AG08396 (cell line): ENCODE measurements at regions not wholly inside any gene's neighbourhood (a gene's known extent, or its start where the extent isn't known, plus 50 kb on each side); places are given as distances from the start of the nearest gene placed in this dataset.
"Not testable (repeated sequence)": the region's sequence is repeated elsewhere in the genome, so short reads cannot be mapped to it uniquely, and the experiment has no call there.

ENCODE experiments used
- DNase-seq: peaks from one replicate; pipeline ENCODE4 v3.0.0; 2012; ENCODE audit warnings: low spot score, mixed read lengths

- no peak for DNase-seq
These were observed 125.5 kb upstream of the TRPC4 start for GRCh38 chr13:37995092-37995491.

DNA sequence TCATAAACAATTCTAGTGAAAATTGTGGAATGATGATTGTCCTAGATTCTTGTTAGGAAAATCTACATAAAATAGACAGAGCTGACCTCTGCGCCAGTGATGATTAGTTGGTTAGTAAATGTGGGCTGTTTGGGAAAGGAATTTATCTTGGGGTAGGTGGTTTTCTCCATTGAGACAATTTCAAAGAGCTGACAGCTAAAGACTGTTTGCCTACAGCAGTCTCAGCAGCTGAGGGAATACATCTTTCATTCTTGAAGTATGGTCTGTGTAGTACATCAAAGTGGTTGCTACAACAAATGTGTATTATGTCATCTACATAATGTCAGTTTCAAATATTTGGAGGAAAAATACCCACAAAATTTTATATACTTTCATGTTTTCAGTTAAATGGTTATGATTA lies 117.2 kb upstream of the TRPC4 start:
- DNase-seq = no peak

GRCh38 chr13:37985281-37985680 lies 115.7 kb upstream of the TRPC4 start:
- DNase-seq = no peak

- no peak for DNase-seq
These were observed 114.8 kb upstream of the TRPC4 start for GRCh38 chr13:37984357-37984756.

GRCh38 chr13:37981932-37982331 lies 112.4 kb upstream of the TRPC4 start:
- DNase-seq = no peak

GRCh38 chr13:37978680-37979079 lies 109.1 kb upstream of the TRPC4 start:
- DNase-seq = no peak

DNA sequence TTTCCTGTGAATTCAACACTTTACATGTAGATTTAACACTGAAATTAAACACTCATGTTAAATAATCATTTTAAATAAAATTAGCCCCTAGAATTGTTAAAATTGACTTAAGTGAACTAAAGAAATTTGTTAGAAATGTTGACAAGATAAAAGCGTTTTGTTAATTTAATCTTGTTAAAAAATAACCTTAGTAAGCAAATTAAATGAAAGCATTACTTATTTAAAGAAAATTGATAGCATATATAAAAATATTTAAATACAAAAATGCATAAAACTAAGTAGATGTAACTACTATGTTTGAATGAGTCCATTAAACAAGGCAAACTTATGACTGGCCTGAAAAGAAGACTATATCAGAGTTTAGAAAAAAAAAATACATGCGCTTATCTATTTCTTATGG lies 99.0 kb upstream of the TRPC4 start:
- no peak for DNase-seq

- no peak for DNase-seq
These were observed 96.7 kb upstream of the TRPC4 start for GRCh38 chr13:37966266-37966665.

- no peak for DNase-seq
These were observed 90.9 kb upstream of the TRPC4 start for GRCh38 chr13:37960427-37960826.

DNA sequence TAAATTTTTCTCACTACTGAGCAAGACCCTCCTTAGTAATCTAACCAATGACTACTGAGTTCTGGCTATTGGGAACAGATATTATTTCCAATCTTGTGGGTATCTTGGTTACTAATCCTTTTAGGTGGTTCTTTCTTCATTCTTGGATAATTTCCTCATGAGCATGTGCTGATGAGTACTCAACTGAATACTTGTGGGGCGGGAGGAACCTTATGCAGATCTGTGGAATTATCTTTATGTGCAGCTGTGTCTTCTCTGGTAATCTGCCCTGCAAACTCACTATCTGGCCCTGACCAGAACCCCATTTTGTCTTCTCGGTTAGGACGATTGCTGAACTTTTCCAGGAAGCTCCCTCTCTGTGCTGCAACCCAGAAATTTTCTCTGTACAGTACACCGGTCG lies 89.7 kb upstream of the TRPC4 start:
- DNase-seq = no peak

DNA sequence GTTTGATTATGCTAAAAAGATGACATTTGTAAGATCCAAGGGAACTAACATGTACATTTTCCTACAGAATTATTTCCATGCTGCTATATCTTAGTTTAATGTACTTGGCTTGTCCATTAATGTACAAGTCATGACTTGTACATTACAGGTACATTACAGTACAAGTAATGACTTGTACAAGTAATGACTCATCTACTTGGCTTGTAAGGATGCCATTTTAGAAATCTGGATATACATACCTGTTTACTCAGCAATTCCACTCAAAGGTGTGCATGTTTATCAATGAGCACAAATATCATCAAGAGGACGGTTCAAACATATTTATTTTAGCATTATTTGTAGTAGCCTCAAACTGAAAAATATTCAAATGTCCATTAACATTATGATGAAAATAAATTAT lies 87.0 kb upstream of the TRPC4 start:
- DNase-seq = no peak

GRCh38 chr13:37954597-37954996 lies 85.0 kb upstream of the TRPC4 start:
- DNase-seq = not testable (repeated sequence)

DNA sequence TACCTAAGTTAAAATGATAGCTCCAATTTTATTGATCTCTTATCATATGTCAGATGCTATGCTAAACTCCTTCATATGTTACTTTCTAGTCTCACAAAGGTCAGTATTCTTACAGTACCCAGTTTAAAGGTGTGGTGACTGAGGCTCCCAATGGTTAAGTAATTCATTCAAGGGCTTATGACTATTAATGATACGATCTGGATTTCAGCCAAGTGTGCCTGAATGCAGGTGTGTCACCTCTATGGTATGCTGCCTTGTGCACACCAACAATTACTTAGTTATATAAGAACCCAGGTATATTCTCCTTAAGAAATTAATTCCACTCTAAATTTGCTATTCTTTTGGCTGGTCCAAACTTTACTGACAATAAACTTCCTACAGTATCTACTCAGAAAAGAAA lies 84.6 kb upstream of the TRPC4 start:
- no peak for DNase-seq

DNA sequence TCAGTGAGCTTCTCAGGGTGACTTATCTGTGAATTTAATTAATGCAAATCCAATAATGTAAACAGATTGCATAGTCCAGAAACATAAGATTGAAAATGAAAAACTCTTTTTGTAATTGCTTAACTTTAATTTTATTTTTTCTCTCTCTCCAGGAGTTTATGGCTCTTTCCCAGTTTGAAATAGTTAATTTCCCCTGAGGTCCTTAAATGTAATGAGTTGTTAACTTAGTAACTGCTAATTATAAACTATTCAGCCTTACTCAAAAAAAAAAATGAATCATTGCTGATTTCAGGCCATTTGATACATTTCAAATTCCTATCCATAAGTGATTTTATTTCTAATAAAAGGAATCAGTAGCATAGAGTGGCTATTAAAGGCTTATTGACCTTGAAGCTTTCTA lies 84.1 kb upstream of the TRPC4 start:
- DNase-seq = no peak

GRCh38 chr13:37950016-37950415 lies 80.4 kb upstream of the TRPC4 start:
- no peak for DNase-seq

DNA sequence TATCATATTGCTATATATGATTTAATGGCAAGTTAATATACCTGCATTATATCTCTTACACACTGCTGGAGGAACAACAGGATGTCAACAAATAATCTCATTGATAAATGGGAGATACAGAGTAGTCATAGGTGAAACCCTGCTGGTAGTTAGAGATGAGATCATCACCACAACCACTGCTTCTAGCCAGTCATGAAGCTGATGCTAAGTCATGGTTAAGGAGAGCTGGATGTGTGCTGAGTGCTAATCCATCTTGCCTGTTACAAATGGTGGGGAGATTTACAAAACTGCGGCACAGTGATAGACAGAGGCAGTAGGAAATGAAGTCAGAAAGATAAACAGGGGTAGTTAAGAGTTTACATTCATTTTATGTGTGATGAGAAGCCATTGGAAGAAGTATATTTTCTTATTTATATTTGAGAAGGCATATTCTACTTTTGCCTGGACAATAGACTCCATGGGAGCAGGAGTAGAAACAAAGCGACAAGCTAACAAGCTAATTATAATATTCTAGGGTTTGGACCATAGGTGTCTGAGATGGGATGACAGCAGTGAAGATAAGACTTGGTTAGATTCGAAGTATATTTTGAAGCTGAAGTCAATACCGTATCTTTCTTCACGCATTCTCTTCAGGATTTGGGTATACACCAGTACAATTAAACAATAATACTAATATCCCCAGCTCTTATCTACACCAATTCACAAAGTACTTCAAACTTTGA lies 78.0 kb upstream of the TRPC4 start:
- no peak for DNase-seq

DNA sequence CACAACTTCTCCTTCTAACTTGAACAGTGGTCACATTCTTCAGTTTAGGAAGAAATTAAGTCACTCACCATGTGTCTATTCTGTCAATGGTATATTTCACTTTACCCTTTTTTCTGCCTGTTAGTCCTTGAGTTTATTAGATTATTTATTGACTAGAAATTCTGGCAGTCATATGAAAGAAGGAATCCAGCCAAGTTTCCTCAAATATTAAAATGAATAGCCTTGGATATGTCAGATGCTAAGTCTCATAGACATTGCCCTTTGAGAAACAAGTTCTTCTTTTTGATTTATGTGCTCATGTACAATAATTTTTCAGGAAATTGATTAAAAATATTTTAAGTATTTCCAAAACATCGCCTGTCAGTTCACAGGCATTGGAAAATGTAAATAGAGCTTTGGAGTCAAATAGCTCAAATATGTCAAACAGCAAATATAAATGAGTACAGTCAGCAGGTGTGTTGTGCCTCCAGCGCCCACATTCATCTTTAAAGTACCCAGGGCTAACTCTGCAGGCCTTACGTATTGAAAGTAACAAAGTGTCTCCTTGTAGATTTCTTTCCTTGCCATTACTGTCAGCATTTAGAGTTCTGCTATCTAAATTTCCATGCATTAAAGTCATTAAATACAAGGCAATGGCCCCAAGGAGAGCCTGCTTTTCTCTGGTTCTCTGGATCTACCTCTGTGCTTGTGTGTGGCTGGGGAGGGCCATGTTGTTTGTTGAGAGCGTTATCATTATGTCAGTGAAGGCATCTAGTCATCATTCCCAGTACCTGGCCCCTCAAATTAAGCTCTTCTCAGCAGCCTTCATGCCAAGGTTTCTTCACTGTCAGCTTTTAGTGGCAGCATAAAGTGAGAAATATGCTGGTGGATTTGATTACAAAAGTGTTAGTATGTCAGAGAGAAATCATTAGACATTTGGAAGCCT lies 76.3 kb upstream of the TRPC4 start:
- DNase-seq = no peak

GRCh38 chr13:37944869-37945442 lies 75.4 kb upstream of the TRPC4 start:
- DNase-seq = no peak

DNA sequence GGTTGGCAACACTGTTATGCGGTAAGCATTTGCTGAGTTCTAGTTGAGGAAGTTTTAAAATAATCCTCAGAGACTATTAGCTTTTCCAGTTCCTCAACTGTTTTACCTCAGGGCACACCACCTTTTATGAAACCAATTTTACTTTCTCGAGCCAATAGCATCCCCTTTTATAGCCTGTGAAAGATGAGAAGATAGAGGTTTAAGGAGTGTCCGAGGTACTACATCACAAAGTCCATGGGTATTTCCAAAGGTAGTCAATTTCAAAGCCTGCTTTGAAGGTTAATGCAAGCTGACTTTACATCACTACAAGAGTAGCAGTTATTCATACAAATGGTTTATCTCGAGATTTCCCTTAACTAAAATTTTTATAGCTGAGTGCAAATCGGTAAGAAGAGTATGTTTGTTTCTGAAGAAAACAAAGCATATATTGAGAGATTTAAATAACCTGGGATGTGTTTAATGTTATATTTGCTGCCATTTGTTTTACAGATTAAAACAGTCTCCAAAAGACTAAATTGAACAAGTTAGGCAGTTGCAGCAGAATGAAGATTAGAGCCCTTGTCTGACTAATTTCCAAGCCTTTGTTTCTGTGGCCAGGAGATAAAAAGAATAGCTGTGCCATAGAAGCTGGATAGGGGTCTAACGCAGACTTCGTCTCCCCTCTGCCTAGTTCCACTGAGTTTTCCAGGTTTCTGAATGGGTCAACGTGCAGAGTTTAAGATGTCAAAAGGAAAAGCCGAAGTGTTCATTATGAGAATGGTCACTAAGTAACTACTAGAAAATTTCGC lies 74.7 kb upstream of the TRPC4 start:
- DNase-seq = no peak

DNA sequence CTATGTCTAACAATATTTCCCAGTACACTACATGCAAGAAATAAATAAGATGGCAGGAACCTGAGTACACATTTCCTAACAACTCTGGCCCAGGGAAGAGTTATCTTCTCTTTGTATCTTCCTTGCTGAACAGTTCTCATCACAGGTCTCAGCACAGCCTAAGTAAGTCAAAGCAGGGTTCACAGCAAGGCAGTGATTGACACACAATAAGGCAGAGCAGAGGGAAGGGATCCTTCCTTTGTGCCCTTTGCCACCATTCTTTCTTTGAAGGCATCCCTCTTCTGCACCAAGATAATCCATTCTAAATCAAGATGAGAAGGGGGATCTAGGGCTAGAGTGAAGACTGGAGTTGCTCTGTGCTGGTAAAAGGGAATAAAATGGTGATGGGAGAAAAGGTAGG lies 73.4 kb upstream of the TRPC4 start:
- no peak for DNase-seq

GRCh38 chr13:37934339-37935191 lies 65.0 kb upstream of the TRPC4 start:
- no peak for DNase-seq
